Adrenal gland (tissue), 9 donors: ENCODE measurements at regions not wholly inside any gene's neighbourhood (a gene's known extent, or its start where the extent isn't known, plus 50 kb on each side); places are given as distances from the start of the nearest gene placed in this dataset.

Source experiments
- DNase-seq, 7 donors: peaks; one replicate each; pipeline ENCODE4 v3.0.0-alpha.2; 2019 to 2020
- H3K27ac ChIP-seq, 5 donors: fragments of 200-600 bp; sonication (generic) in 4 of 5; 1 replicate in 3 of 5; 2 replicates in 2 of 5; pipeline versions ENCODE4 v1.5.1 to v1.8.0; 2016 to 2020; ENCODE audit warnings: mild to moderate bottlenecking in 1 of 5
- H3K27me3 ChIP-seq: fragments of 200-600 bp; 2 replicates; pipeline ENCODE4 v1.8.0; 2021
- H3K36me3 ChIP-seq, 2 donors: fragments of 200-600 bp; replicated peaks in 1 of 2; 1 replicate in 1 of 2; 2 replicates in 1 of 2; pipeline versions ENCODE4 v1.5.1 to v1.8.0; 2018 to 2022
- H3K4me1 ChIP-seq, 2 donors: fragments of 200-600 bp; replicated peaks in 1 of 2; 1 replicate in 1 of 2; 2 replicates in 1 of 2; pipeline versions ENCODE4 v1.5.1 to v1.8.0; 2018 to 2021
- H3K4me3 ChIP-seq, 4 donors: fragments of 200-600 bp; sonication (generic) in 3 of 4; one replicate each; pipeline ENCODE4 v1.5.1; 2016 to 2018
- H3K9me3 ChIP-seq, 3 donors: fragments of 200-600 bp; sonication (generic) in 1 of 3; replicated peaks in 1 of 3; 1 replicate in 2 of 3; 2 replicates in 1 of 3; pipeline versions ENCODE4 v1.5.1 to v1.8.0; 2016 to 2021
- CTCF ChIP-seq, 6 experiments: fragments of 450-650 bp in 4 of 6; fragments of 200-600 bp in 2 of 6; sonication (generic) in 1 of 6; IDR thresholded peaks; 1 replicate in 5 of 6; 2 replicates in 1 of 6; pipeline versions ENCODE4 v1.5.1 to v1.8.0; 2016 to 2021; ENCODE audit warnings: antibody characterized with exemption in 6 of 6, mild to moderate bottlenecking in 2 of 6, moderate library complexity in 1 of 6
- POLR2A ChIP-seq, 2 donors: fragments of 450-650 bp; IDR thresholded peaks; one replicate each; pipeline ENCODE4 v1.6.1; 2017; ENCODE audit warnings: antibody characterized with exemption in 2 of 2, mild to moderate bottlenecking in 2 of 2, moderate library complexity in 1 of 2
- WGBS, 4 donors: extraction: QIAGEN DNeasy Blood & Tissue Kit in 2 of 4; methylation state at CpG; one replicate each; pipeline versions ENCODE4 v1.1.5 to v1.1.7; 2013 to 2017; 5-methylcytosine and 5-hydroxymethylcytosine counted together
- intact Hi-C, 2 donors: fragments of 100-400 bp; cut with DNase I; formaldehyde crosslinking; loops; one replicate each; pipeline versions ENCODE4 v1.14.1 to v1.15.0; 2022 to 2023
- donor health status: healthy with polysubstance abuse.
- donor health status: Bipolar disorder and iron deficiency.
- donor health status: DM: yes; HTN: yes; CAD: no.
- donor health status: DM: no; HTN: no; CAD: no.
- donor health status: DM: no; HTN: no; CAD: no.

GRCh38 chr5:73284220-73284795, 111.3 kb downstream of the TMEM174 start:
- Histone ChIP-seq H3K4me3 (no peak overlapping the region), H3K9me3 (no peaks in the 10 kb centered on the region), H3K4me1 (peaks cover 0 to 17% of the 10 kb centered on the region in 2 donors), H3K27me3 (peaks cover 25% of the 10 kb centered on the region), H3K36me3 (no peaks in the 10 kb centered on the region), H3K27ac (no peak overlapping the region)
- no peak for DNase-seq
- intact Hi-C loops = no loop called here
- WGBS, 4 donors = 61 to 74% (median 70%) methylated on average over 5 to 7 of the region's 7 CpGs
- TF ChIP-seq POLR2A (IDR thresholded peaks at IDR 0.05) = no peak
- TF ChIP-seq CTCF (IDR thresholded peaks at IDR 0.05) = no peak

GRCh38 chr5:73282923-73283322, 109.9 kb downstream of the TMEM174 start:
- Histone ChIP-seq H3K4me1 (peaks cover 0 to 17% of the 10 kb centered on the region in 2 donors), H3K27me3 (peaks cover 20% of the 10 kb centered on the region), H3K9me3 (no peaks in the 10 kb centered on the region), H3K27ac (no peak overlapping the region), H3K36me3 (no peaks in the 10 kb centered on the region), H3K4me3 (no peak overlapping the region)
- no peak for TF ChIP-seq POLR2A (IDR thresholded peaks at IDR 0.05)
- TF ChIP-seq CTCF (IDR thresholded peaks at IDR 0.05) = no peak
- DNase-seq = no peak
- intact Hi-C loops = no loop called here

GRCh38 chr5:73282383-73282782, 109.4 kb downstream of the TMEM174 start:
- no peak for DNase-seq
- Histone ChIP-seq H3K4me1 (peaks cover 0 to 17% of the 10 kb centered on the region in 2 donors), H3K27ac (no peak overlapping the region), H3K4me3 (no peak overlapping the region), H3K27me3 (peaks cover 20% of the 10 kb centered on the region), H3K36me3 (no peaks in the 10 kb centered on the region), H3K9me3 (no peaks in the 10 kb centered on the region)
- intact Hi-C loops = no loop called here
- TF ChIP-seq CTCF (IDR thresholded peaks at IDR 0.05) = no peak
- WGBS, 4 donors = 40 to 62% (median 48%) methylated on average over 7 of the region's 7 CpGs

DNA sequence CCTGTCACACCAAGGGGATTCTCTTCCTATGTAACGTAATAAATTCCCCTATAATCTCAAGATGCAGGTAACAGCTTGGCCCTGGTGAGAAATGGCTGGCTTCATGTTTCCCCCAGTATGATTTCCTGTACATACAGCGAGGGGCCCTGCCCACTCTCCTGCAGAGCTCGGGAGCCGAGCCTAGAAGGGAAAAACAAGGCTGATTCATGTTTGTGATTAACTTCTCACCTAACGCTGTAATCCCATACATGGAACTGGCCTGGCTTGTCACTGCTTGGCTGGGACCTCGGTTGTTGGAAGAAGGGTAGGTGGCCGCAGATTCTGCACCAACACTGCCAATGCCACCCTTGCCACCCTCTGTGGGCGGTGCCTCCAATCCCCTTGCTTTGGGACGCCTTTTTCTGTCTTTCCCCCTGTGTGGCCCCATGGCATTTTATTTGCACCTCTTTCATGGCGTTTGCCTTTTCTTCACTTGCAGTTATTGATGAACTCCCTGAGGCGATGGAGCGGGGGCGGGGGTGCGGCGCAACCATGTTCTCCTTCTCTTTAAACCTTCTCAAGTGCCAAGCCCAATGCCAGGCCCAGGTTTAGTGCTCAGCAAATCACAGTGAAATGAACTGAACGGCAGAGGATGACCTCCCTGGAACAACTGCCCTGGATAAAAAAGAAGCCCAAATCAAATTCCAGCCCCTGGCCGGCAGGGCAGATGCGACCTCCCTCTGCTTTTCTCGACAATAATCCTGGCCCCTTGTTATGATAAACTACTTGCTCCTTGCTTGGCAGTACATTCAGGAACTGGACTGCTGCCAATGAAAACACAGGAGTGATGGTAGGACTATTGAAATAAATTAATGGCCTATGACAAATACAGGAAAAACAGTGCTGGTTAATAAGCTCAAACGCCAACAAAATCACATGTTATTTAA, 108.1 kb downstream of the TMEM174 start:
- H3K27ac ChIP-seq = peak overlapping the region in 2 of 5 donors; percentile 12 to 57
- DNase-seq = peak; percentile 57 to 83 (median 74)
- 31 to 40% (median 33%) methylated on average over 14 to 20 of the region's 20 CpGs for WGBS, 4 donors
- peaks cover 0 to 17% of the 10 kb centered on the region in 2 donors for H3K4me1 ChIP-seq
- H3K36me3 ChIP-seq = no peaks in the 10 kb centered on the region
- no peaks in the 10 kb centered on the region for H3K9me3 ChIP-seq
- intact Hi-C loops = no loop called here
- H3K4me3 ChIP-seq = no peak overlapping the region
- TF ChIP-seq CTCF (IDR thresholded peaks at IDR 0.05) (no peak), POLR2A (IDR thresholded peaks at IDR 0.05) (no peak)
- H3K27me3 ChIP-seq = peaks cover 20% of the 10 kb centered on the region
